ENCODE measurements at regions not wholly inside any gene's neighbourhood (a gene's known extent, or its start where the extent isn't known, plus 50 kb on each side); places are given as distances from the start of the nearest gene placed in this dataset.

GRCh38 chr3:193827040-193827669 is 234.1 kb downstream of the OPA1 start:
- TF ChIP-seq CTCF (IDR thresholded peaks at IDR 0.05 in 8 of 11, conservative IDR thresholded peaks at IDR 0.05 in 3 of 11) (no peak), POLR2A (IDR thresholded peaks at IDR 0.05) (no peak), POLR2AphosphoS5 (IDR thresholded peaks at IDR 0.05) (no peak)
